Panc1 (cell line): ENCODE measurements at regions not wholly inside any gene's neighbourhood (a gene's known extent, or its start where the extent isn't known, plus 50 kb on each side); places are given as distances from the start of the nearest gene placed in this dataset.

Source experiments
- POLR2AphosphoS5 ChIP-seq: IDR thresholded peaks from 2 replicates; pipeline ENCODE4 v1.6.1; 2012; ENCODE audit warnings: mild to moderate bottlenecking, low read depth, low read length, moderate library complexity
- TF ChIP-seq, protein P1 (sequence below): fragments of 450-650 bp; IDR thresholded peaks from 2 replicates; pipeline ENCODE4 v1.5.1; 2017; ENCODE audit warnings: mild to moderate bottlenecking

DNA sequence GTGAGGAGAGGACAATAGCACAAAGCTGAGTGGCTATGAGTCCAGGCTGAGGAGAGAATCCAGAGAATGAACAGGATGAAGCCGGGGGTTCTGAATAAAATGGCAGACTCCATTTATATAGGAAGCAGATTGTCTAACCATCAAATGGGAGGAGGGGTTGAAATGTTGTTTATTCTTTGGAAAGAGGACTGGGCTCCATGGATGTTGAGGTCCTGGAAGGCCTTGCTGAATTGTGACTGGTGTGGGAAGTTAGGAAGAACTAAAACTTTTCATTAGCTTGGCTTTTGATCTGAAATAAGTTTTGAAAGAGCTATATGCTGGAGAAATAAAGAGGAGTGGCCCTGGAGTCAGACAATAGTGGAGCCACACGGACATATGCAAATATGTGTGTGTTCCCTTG lies 647.8 kb downstream of the RNF144B start:
- TF ChIP-seq, protein P1, sequence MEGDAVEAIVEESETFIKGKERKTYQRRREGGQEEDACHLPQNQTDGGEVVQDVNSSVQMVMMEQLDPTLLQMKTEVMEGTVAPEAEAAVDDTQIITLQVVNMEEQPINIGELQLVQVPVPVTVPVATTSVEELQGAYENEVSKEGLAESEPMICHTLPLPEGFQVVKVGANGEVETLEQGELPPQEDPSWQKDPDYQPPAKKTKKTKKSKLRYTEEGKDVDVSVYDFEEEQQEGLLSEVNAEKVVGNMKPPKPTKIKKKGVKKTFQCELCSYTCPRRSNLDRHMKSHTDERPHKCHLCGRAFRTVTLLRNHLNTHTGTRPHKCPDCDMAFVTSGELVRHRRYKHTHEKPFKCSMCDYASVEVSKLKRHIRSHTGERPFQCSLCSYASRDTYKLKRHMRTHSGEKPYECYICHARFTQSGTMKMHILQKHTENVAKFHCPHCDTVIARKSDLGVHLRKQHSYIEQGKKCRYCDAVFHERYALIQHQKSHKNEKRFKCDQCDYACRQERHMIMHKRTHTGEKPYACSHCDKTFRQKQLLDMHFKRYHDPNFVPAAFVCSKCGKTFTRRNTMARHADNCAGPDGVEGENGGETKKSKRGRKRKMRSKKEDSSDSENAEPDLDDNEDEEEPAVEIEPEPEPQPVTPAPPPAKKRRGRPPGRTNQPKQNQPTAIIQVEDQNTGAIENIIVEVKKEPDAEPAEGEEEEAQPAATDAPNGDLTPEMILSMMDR, result no peak
- TF ChIP-seq POLR2AphosphoS5, result no peak
